ENCODE measurements at regions not wholly inside any gene's neighbourhood (a gene's known extent, or its start where the extent isn't known, plus 50 kb on each side); places are given as distances from the start of the nearest gene placed in this dataset.
A peak's percentile ranks its signal among the peaks of the same experiment; 100 is the strongest.

DNA sequence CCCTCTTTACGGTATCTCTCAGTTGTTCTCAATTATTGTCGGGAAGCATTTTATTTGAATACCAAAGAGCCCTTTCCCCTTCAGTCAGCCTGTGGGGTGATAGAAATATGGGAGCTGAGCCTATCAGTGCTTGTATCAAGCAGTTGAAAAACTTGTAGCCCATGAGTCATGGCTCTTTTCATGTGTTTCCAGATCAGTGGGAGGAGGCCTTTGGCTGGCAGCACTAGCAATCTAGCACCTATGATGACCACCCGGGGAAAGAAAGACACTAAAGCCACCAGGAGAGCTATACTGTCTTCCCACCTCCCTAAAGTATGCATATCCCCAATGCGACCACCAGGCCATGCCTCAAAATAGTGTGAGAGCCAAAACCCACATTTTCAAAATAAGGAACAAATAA is 696.9 kb upstream of the C9orf72 start:
- in situ Hi-C loops (cut with HindIII; ENCODE audit: low pct_unique_long_range_greater_than_20kb, low sequenced_read_pairs), result no loop called here
- no peak for DNase-seq (ENCODE audit: low read depth)

DNA sequence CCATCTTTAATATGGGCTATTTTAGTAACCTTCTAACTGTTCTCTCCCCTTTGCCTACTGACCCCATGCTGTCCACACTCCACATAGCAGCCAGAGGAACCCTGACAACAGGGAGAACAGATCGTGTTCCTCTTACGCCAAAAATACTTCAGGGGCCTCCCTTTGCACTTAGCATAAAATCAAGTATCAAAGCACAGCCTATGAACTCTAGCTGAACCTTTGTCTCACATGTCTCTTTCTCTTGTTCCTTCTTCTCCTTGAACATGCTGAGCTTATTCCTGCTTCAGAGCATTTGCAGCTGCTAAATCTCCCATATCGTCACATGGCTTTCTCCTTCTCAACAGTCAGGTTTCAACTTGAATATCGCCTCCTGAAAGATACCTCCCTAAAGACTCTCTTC is 698.8 kb upstream of the C9orf72 start:
- in situ Hi-C loops (cut with HindIII; ENCODE audit: low pct_unique_long_range_greater_than_20kb, low sequenced_read_pairs), result no loop called here
- DNase-seq (ENCODE audit: low read depth), result no peak

DNA sequence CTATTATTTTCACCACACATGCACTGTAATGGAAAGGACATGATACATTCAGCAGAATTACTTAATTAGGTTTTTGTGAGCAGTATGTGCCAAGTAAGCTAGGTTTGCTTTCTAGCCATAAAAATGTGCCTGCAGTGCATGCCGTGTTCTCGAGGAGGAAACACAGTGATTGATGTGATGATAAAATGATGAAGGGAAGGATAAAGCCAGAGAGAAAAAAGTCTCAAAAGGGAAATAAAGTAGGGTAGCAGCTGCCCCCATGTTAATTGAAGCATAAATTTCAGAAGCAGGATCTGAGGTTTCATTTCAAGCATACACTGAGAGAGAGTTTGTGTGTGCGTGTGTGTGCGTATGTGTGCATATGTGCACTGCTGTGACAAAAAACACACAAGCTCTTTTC is 714.2 kb upstream of the C9orf72 start:
- in situ Hi-C loops (cut with HindIII; ENCODE audit: low pct_unique_long_range_greater_than_20kb, low sequenced_read_pairs), result no loop called here
- no peak for DNase-seq (ENCODE audit: low read depth)

DNA sequence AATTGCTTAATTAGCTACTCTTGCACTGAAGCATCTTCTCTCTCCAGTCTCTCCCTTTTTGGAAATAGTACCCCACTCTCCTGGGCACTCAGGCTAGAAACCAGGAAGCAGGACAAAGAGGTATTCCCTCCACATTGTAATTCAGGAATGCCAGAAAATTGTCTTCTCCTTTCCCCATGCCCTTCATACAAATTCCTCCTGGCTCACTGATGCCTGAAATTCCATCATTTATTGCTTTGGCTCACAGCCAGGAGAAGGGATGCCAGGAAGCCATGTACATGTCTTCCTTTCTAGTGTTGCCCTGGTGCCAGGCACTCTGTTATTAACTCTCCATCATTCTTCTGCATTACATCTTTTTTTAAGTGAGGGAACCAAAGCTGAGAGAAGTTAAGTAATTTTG is 716.5 kb upstream of the C9orf72 start:
- DNase-seq (ENCODE audit: low read depth), result peak; percentile 44
- in situ Hi-C loops (cut with HindIII; ENCODE audit: low pct_unique_long_range_greater_than_20kb, low sequenced_read_pairs), result no loop called here

DNA sequence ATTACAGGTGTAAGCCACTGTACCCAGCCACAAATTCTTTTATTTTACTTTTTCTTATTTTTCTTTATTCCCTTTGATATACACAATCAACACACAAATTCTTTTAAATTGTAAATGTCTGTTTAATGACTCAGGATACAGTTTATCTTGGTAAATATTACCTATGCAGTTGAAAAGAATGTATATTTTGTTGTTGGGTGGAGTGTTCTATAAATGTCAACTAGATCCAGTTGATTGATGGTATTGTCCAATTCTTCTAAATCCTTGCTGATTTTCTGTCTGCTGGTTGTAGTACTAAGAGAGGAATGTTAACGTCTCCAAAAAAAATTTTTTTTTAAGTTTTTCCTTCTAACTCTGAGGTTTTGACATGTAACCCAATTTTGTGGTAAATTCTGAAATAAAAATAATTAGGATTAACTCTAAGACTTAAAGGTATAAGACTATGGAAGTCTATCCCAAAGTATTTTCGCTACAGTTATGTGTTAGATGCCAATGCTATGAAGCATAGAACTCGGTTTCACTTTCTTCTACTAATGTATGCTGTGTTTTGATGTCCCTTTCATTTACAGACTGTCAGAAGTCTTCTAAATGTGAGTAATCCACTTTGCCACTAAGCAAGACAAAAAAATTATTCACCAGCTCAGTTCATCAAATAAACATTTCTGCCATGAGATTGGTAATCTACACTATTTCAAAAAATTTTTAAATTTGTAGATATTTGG is 720.2 kb upstream of the C9orf72 start:
- in situ Hi-C loops (cut with HindIII; ENCODE audit: low pct_unique_long_range_greater_than_20kb, low sequenced_read_pairs), result no loop called here
- DNase-seq (ENCODE audit: low read depth), result no peak

DNA sequence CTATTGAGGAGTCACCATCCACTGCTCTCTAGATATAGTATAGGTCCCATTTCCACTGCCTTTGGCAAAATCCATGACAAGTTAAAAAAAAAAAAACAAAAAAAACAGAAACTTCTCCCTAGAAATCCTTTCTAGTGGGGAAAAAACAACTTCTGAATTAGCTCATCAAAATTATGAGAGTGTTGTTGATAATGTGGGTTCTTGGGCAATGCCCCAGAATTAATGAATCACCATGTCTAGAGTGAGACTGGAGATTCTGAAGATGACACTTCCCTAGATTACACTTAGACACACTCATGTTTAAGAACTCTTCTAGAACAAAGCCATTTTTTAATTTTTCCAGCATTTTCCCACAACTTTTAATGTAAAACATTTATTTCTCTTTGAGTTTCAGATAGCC is 728.0 kb upstream of the C9orf72 start:
- in situ Hi-C loops (cut with HindIII; ENCODE audit: low pct_unique_long_range_greater_than_20kb, low sequenced_read_pairs), result no loop called here
- no peak for DNase-seq (ENCODE audit: low read depth)

DNA sequence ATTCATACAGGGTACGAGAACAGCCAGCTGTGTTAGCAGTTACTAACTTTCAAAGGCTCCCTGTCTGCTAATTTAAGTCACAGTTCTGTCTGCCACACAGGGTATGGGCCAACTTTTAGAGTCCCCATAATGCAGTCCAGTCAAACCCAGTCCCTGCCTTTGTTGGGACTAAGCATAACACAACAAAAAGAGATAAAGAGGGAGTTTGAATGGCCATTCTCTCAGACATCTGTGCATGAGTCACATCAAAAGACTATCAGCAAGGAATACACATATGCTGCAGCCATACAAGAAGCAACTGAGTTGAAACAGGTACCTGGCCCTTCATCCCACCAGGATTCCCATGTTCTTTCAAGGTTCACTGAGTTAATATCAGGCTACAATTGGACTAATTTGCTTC is 744.5 kb upstream of the C9orf72 start:
- in situ Hi-C loops (cut with HindIII; ENCODE audit: low pct_unique_long_range_greater_than_20kb, low sequenced_read_pairs), result no loop called here
- DNase-seq (ENCODE audit: low read depth), result no peak

DNA sequence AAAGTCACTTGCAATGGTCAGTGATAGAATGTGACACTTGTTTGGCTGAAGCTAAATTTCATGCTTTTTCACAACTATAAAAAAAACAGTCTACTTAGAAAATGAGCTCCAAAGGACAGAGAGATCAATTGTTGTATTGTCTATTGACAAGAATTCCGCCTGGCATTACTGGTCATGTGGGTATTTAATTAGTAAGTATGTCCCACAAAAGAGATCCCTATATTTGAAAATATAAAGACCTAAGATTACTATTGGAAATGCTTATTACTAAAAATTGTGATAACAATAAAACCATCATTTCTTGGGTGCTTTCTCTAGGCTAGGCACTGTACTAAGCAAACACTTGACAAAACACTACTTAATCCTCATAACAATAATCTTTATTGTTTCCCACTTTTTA is 745.2 kb upstream of the C9orf72 start:
- in situ Hi-C loops (cut with HindIII; ENCODE audit: low pct_unique_long_range_greater_than_20kb, low sequenced_read_pairs), result no loop called here
- DNase-seq (ENCODE audit: low read depth), result no peak

DNA sequence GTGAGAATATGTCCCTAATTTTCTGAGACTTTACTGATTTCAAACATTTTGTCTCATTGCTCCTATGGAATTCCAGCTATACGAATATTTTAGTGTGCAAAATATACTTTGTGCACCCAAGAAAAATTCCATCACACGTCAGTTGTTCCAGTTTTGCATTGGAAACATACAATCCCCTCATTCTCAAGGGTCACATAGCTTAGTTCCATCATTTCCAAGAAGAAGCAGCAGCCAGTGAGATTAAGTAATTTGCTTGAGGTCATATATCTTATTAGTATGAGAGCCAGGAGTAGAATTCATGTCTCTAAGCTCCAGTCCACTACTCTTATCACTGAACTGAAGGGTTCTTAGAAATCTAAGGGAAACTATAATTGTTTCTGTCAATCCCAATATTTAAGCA is 746.7 kb upstream of the C9orf72 start:
- in situ Hi-C loops (cut with HindIII; ENCODE audit: low pct_unique_long_range_greater_than_20kb, low sequenced_read_pairs), result no loop called here

DNA sequence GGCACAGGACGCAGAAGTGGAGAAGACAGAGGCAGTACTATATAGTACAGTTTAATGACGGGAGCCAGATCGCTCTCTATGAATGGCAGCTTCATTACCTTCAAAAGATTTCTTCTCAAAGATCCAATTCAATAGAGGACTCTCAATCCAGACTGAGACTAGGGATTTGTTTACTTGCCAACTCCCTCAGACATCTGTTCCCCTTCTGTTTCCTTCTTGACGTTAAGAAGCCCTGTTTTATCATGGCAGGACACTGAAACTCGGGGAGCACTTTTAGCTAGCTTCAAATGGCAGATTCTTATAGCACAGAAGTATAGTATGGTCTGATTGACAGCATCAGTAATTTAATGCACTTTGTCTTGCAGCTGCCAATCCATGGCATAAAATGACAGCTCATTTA is 747.3 kb upstream of the C9orf72 start:
- in situ Hi-C loops (cut with HindIII; ENCODE audit: low pct_unique_long_range_greater_than_20kb, low sequenced_read_pairs), result no loop called here
- DNase-seq (ENCODE audit: low read depth), result no peak

More for the DNA sequence above, 746.7 kb upstream of the C9orf72 start:
- no peak for DNase-seq (ENCODE audit: low read depth)

DNA sequence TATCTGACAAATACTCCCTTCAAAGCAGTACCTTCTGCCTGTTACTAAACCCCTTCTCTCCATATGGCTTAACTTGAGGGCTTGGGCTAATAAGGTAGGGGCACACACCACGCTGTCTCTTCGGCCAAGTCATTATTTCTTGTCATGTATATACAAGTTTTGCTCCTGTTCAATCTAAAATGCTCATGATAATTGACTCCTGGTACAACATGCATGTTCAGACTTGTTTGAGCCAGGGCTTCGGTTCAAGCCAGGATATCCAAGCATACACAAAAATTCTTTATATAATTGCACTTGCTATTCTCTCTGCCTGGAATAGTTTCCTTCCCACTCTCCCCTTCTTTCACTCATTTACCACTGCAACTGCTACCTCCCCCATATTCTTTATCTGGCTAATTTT is 756.0 kb upstream of the C9orf72 start:
- no peak for DNase-seq (ENCODE audit: low read depth)
- in situ Hi-C loops (cut with HindIII; ENCODE audit: low pct_unique_long_range_greater_than_20kb, low sequenced_read_pairs), result no loop called here

DNA sequence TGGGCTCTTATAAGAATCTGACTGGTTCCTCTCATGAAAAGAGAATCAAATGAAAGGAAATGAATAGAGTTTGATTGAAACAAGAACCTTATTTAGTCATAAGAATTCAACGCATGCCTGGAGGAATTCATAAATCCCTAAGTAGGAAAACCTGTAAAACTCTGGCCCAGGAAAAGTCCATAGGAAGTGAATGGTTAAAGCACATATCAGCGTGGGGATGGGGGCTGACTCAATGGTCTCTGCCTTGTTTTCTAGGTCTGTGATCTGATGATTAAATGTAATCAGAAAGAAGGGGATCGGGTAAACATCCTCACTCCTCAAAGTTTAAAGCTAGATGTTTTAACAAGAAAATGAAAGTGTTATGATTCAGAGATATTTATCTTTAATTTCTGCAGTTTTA is 759.4 kb upstream of the C9orf72 start:
- no peak for DNase-seq (ENCODE audit: low read depth)
- in situ Hi-C loops (cut with HindIII; ENCODE audit: low pct_unique_long_range_greater_than_20kb, low sequenced_read_pairs), result no loop called here

DNA sequence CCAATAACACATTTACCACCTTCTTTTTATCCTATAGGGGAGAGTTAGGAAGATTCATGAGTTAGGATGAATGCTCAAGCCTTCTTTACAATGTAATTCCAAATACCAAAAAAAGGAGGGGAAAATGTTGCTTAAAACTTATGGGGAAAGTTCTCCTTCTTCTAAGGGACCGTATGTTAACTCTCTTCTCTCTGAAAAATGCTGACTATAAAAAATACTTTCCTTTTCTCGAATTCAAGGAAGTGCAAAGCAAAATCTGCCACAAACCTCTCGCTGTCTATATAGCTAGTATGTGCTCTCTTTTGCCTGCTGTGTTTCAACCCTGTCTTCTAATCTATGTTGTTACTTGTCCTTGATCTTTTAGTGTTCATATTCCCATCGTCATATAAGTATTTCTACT is 768.6 kb upstream of the C9orf72 start:
- no peak for DNase-seq (ENCODE audit: low read depth)

DNA sequence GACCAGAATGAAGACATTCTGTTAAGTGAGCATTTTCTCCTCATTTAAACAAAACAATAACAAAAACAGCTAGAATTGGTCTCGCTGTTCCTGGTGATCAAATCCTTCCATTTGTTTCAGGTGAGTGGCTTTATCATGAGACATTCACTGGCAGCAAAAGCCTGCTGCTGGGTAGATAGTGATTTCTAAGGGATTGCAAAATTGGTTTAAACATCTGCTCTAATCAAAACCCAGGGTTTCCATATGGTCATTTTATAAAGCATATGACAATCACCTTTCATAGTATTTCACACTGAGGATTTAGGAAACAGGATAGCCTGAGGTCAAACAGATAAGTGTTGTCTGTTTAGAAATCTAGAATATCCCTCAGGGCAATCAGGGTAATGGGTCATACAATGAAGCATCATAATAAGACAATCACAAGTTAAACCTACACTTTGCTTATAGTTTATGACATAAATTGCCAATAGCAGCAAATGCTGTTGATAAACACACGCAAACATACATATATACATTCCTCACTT is 769.6 kb upstream of the C9orf72 start:
- no peak for DNase-seq (ENCODE audit: low read depth)
- in situ Hi-C loops (cut with HindIII; ENCODE audit: low pct_unique_long_range_greater_than_20kb, low sequenced_read_pairs), result no loop called here

More for the DNA sequence above, 768.6 kb upstream of the C9orf72 start:
- in situ Hi-C loops (cut with HindIII; ENCODE audit: low pct_unique_long_range_greater_than_20kb, low sequenced_read_pairs), result no loop called here

DNA sequence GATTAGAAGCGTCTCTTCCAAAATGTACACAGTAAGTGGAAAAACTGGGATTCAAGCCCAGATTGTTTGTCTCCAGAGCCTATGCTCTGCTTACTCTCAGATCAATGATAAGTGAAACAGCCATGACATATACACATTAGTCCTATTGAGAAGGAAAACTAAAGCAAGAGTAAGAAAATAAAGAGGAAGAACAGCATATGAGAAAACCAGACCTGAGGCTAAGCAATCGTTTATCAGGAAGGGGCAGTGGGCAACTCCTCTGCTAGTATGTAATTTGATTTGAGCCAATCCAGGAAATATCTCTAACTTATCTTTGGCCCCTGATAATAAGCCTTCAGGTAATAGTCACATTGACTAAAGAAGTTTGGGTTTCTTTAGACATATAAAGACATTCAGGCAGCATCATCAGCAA is 789.9 kb upstream of the C9orf72 start:
- no peak for DNase-seq (ENCODE audit: low read depth)
- in situ Hi-C loops (cut with HindIII; ENCODE audit: low pct_unique_long_range_greater_than_20kb, low sequenced_read_pairs), result no loop called here

DNA sequence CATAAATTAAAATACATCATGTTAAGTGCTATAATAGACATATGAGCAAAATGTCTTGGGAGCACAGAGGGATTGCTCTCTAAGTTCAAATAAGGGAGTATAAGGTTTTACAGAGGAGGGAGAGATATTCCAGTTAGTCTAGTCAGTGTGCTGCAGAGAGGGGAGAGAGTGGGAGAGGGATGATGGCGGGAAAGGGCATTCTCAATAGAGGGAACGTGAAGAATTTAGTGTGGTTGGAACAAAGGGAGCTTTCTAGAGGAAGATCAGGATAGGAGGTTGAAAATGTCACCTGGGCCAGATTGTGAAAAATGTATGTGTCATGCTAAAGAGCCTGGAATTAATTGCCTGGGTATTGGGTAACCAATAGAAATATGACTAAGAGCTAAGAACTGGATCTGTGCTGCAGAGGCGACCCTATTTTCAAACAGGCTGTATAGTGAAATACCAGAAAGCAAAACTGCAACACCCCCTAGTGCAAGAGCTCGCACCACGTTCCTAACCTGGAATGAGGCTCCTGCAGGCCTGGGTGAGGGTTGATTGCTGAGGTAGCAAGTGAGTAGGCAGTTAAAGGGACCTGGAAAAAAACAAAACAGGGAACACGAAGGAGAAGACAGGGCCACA is 791.8 kb upstream of the C9orf72 start:
- in situ Hi-C loops (cut with HindIII; ENCODE audit: low pct_unique_long_range_greater_than_20kb, low sequenced_read_pairs), result no loop called here
- DNase-seq (ENCODE audit: low read depth), result no peak

DNA sequence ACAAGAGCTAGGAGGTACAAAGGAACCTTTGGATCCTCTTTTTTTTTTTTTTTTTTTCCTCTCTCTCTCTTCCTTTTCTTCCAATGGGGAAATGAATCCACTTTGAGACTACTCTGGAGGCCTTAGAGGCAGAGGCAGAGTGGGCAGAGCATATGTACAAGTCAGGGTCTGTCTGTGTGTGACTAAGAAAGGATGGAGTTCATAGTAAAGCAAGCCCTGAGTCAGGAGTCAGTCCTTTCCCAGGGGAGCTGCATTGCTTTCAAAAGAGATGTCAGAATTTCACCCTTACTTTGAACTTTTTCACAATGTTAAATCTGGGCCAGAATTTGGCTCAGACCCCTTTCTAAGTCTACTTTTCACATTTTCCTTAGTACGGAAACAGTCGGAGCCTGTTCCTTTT is 792.4 kb upstream of the C9orf72 start:
- in situ Hi-C loops (cut with HindIII; ENCODE audit: low pct_unique_long_range_greater_than_20kb, low sequenced_read_pairs), result no loop called here
- no peak for DNase-seq (ENCODE audit: low read depth)

DNA sequence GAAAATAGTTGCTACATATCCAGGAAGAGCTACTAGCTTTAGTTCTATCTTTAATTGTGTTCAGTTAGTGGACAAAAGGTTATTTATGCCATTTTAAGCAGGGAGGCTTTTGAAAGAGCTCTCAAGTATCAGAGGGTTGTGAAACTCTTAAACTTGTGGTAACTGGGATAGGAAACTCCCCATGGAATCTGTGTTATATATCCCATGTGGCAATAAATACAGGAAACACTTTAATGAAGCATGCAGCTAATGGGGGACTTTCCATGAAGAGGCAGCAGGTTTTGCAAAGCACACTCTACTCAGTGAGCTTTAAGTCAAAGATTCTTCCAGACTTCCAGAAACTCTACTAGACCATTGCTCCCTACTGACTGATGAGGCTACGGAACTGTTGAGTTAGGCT is 805.0 kb upstream of the C9orf72 start:
- DNase-seq (ENCODE audit: low read depth), result no peak
- in situ Hi-C loops (cut with HindIII; ENCODE audit: low pct_unique_long_range_greater_than_20kb, low sequenced_read_pairs), result no loop called here

DNA sequence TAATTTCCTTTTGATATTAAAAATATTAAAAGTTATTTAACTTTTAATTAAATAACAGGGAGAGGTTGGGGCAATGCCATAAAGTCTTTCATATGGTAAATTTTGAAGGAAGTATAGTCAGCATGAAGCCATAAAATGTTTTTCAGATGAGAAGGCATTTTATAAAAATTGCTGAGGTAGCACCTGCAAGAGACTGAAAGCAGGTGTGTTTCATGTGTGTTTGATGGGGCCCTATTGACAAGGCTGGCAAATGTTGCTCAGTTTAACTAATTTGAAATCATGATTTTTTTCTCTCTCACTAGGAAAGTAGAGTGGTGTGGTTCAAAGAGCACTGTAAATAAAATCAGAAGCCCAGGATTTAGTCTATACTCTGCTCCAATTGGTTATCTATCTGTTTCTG is 805.8 kb upstream of the C9orf72 start:
- DNase-seq (ENCODE audit: low read depth), result no peak
- in situ Hi-C loops (cut with HindIII; ENCODE audit: low pct_unique_long_range_greater_than_20kb, low sequenced_read_pairs), result no loop called here

DNA sequence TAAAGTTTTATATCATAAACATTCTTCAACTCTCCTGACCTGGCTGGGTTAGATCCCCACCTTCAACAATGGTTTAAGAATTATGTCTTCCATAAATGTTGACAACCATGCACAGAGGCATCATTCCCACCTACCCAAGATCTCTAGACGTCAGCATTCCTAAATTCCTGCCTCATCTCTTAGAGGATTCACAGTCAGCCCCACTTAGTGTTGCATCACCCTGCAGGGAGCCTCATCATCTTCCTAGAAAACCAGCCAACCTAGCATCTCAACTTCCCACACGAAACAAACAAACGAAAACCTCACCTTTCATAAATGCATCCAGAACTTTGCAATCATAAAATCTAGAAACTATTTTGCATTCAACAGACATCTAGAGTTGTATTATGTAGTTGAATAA is 816.1 kb upstream of the C9orf72 start:
- no peak for DNase-seq (ENCODE audit: low read depth)
- in situ Hi-C loops (cut with HindIII; ENCODE audit: low pct_unique_long_range_greater_than_20kb, low sequenced_read_pairs), result no loop called here

All from Caki2 (cell line).